NCI-H1436 (cell line): ENCODE measurements at regions not wholly inside any gene's neighbourhood (a gene's known extent, or its start where the extent isn't known, plus 50 kb on each side); places are given as distances from the start of the nearest gene placed in this dataset.
"Not testable (repeated sequence)": the region's sequence is repeated elsewhere in the genome, so short reads cannot be mapped to it uniquely, and the experiment has no call there.

Experiments
- DNase-seq: peaks from one replicate; lab custom pipeline; 2025; lab: John Stamatoyannopoulos, UW

DNA sequence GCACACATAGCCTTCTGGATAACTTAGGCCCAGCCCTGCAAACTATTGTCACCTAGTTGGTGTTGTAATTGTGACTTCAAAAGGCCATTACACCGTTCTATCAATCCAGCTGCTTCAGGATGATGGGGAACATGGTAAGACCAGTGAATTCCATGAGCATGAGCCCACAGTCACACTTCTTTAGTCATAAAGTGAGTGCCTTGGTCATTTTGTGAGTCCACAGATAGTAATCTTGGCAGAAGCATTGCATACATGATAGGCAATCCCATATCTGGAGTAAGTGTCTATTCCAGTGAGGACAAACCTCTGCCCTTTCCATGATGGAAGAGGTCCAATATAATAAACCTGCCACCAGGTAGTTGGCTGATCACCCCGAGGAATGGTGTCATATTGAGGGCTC lies 94.5 kb upstream of the RAI14 start:
- not testable (repeated sequence) for DNase-seq

DNA sequence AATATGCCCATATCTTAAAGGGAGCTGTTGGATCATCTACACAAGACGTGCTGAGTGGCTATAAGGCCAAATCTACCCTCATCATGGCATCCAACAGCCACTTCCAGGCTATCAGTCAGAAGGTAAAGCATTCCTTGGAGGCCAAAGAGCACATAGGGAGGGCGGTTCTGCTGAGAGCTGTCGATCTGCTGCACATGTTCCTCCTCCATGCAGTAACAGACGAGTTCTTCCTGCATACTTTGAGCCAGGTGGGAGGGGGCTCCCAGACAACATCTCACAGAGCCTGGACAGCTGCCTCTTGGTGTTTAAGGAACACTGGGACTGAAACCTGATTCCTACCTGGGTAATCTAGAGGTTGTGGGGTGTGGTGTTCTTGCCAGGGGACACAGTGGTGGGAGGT lies 93.3 kb upstream of the RAI14 start:
- DNase-seq = no peak

DNA sequence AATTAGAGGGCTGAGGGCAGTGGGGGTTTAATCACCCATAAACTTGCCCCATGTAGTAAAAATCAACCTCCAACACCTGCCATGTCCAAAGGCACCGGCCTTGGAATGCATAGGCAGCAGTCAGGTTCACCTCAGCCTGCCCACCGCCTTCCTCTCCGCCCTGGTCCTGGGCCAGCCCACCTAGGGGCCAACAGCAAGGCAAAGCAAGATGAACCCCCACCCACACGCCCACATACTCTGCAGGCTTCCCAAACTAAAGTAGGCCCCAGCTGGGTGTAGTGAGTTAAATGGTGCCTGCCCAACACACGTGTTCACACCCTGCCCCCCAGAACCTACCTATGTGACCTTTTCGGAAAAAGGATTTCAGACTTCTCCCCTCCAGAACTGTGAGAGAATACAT lies 92.9 kb upstream of the RAI14 start:
- no peak for DNase-seq

DNA sequence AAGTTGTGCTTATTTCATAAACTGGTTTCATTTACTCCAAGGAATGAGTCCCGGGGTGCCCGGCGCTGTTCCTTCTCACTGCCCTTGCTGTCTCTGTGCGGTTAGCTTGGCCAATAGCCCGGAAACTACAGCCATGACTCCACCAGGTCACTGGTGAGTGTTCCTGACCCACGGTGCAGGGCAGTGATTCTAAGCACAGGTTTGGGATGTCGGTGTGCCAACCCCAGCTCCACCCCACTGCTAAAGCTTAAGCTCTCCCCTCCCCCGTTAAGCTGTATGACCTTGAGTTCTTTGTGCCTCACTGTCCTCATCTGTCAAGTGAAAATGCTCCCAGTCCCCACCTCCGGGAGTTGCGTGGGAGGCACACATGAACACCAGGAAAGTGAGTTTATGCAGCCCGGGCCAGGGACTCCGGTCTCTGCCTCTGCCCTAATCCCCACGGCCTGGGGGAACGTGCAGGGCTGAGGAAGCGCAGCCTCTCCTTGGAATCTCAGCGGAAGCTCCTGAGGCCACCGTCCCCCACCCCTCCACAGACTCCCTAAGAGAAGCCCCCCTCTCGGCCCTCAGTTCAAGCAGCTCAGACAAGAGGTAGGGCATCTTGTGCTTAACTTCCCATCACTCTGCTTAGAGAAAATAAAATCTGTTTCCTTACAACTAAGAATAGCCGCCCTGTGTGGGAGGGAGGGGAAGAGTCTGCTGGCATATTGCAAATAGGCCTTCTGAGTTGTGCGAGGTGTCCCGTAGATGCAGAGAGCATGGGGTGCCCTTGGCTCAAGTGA lies 92.0 kb upstream of the RAI14 start:
- no peak for DNase-seq

DNA sequence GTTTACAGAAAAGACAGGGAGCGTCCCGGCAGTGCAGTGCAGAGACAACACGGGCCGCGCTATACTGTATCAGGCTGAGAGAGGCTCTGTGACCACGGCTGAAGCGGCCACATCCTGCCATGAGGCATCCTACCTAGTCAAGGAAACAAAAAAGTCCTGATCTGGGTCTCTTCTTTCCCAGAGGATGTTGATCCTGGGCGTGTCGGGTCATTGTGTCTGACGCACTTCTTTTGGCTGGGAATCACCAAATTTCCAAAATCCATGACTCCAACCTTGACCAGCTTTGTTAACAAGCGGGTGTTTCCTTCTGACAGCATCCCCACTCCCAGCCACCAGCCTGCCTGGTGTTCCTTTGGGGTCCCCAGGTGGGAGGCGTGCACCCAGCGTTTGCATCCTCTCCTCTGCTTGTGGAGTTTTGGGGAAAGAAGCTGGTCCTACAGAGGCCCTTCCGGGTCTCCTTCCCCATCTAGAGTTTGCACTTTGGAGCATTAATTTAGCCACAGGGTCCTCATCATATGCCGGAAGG lies 91.4 kb upstream of the RAI14 start:
- no peak for DNase-seq

DNA sequence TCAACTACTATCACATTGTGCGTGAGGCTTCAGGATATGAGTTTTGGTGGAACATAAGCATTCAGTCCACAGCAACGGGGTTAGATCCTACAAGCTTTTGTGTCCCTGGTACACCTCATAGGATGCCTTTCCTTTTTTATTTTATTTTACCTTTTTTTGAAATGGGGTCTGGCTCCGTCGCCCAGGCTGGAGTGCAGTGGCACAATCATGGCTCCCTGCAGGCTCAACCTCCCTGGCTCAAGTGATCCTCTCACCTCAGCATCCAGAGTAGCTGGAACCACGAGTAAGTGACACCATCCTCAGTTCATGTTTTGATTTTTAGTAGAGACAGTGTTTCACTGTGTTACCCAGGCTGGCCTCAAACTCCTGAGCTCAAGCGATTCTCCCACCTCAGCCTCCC lies 86.0 kb upstream of the RAI14 start:
- no peak for DNase-seq

DNA sequence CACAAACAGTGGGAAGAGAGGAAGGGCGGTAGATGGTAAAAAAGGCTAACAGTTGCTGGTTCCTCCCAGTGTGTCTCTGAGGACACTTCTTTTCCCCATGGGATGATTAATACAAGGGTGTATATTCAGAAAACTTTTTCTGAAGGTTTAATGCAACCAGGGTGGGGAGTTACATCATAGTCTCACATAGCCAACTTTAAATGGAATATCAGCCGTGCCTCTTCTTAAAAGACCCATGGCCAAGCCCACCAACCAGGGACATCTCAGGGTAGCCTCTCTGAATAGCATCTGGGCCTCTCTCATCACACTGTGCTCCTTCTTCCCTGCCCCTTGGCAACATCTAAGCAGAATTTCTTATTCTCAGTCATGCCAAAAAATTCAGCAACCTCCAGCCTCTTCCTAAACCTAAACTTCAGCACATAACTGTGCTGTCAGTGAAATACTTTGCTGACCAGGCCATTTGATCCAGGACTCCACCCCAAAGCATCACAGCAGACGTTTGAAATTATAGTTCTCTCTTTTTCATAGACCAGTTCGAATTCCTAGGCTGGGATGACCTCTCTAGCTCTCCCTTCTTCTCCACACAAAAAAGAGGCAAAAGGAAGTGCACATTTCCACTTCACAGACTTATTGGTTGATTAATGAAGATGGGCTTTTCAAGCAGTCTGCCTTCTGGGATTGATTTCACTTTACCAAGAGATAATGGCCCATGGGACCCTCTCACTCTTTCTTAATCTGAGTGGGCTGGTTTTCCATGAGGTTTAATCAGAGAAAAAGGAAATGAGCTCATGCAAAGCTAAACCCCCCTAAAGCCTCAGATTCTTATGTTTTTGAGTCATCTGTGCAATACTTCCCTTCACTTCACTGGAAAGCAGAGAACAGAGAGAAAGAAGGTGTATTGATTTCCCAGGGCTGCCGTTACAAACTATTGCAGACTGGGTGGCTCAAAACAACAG lies 85.1 kb upstream of the RAI14 start:
- DNase-seq = no peak

DNA sequence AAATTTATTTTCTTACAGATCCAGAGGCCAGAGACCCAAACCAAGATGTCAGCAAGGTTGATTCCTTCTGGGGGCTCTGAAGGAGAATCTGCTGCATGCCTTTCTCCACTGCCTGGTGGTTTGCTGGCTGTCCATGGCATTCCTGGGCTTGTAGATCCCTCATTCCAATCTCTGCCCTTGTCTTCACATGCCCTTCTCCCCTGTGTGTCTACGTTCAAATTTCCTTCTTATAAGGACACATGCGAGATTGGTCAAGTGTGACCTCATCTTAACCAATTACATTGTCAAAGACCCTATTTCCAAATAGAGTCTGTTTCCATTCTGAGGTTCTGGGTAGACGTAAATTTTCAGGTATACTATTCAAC lies 84.5 kb upstream of the RAI14 start:
- DNase-seq = no peak

DNA sequence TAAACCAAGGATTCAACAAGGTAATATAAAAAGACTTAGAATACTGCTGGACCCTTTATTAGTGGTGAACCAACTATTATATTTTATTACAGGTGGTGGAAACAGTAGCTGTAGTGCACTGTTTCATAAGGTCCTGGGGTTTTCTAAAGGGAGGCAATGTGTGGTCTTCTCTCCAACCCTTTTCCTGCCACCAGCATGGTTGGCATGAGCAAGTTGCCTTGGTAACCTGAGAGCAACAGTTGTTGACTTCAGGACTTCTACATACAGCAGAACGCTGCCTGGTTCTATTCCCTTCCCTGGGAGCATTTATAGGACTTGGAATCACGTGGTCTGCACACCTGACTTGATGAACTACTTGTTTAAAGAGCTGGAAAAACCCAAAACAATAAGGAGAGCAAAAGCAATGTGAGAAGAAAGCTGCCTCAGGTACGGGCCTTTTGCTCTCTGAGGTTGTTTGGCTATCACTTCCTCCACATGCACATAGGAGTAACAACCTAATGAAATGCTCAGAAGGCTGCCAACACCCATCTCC lies 81.1 kb upstream of the RAI14 start:
- DNase-seq = no peak

DNA sequence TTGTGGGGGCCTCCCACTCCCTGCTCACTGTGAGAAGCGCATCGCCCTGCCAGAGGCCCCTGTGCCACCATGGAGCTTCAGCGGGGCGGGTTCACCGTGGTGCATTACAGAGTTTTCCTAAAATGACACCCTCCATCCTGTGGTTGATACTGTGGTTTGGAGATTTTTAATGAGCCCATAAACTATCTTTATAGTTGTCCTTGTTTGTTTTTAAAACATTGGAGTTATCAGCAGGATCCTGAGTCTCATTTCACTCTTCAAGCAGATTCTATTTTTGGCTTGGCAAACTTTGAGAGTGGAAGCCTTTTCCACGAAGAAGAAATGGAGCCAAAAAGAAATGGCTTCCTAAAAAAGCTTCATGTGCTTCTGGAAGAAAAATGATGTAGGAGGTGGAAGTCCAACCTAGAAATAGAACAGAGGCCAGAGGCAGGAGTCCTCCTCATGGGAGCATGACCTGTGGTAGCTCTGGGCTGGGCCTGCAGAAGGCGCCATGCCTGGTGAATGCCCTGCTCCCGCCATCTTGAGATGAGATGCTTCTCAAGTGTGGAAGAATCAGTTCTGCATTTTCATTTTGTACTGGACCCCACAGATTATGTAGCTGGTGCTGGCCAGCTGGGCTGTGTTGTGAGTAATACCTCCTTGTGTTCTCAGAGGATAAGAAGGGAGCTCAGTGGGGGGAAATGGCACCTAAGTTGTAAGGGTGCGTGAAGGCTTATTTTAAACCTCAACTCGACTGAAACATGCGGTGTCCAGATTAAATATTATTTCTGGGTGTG lies 79.0 kb upstream of the RAI14 start:
- DNase-seq = no peak

DNA sequence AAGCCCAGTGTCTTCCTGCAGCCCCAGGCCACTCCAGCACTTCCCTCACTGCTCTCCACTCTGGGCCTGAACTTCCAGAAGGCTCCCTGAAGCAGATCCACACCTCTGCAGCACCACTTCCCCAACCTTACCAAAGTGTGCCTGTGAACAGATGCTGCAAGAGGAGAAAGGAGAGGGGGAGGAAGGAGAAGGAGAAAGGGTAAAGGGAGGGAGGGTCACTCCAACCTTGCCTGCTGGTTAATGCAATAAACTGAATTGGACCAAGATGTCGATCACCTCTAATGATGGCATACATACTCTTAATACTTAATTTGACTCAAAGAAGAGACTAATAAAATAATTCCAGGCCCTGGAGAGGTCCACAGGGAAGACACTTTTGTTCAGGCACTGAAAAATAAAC lies 77.2 kb upstream of the RAI14 start:
- no peak for DNase-seq

DNA sequence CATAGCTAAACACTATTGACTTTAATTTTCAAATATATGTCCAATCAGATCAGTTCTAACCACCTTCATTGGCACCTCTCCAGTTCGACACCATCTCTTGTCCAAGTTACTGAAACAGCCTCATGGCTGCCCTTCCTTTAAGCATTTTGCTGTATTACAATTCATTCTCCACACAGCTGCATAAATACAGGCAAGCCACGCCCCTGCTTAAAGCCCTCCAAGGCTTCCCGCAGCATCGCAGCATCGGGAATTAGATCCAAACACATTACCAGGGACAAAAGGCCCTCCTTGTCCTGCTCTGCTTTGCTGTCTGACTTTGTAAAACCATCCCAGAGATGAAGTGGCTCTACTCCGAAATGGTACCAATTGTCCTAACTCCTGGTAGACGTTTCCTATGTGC lies 75.1 kb upstream of the RAI14 start:
- no peak for DNase-seq

DNA sequence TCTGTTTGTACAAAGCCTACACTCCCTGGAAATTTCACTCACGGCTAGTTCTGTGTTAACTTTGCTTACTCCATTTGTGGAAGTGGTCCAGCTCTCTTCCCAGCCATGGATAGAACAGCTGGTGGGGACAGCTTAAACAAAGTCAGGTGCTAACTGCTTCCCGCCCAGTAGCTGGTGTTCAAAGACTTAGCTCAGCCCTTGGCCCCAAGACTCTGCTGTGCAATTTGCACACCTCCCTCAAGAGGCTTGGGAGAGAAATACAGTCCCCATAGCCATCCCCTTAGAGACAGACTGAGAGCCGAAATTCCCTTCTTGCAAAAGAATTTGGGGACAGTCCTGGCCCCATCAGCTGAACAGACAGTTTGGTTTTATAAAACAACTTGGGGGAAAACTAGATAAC lies 73.8 kb upstream of the RAI14 start:
- no peak for DNase-seq

DNA sequence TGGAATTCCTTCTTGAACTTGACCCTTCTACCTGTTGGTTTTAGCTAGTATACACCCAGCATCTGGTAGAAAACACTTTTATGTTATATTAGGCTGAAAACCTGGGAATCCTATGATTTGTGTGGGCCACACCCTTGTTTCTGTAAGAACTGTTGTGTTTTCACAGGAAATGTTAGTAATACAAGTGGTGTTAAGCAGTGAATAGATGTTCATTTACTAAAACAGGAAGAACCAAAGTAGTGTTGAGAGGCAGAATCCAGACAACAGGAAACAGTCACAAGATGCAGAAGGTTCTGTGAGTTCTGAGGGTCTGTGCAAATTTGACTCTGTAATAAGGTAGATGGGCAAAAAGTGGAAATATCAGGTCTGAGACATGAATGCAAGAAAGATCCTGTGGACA lies 73.0 kb upstream of the RAI14 start:
- DNase-seq = no peak

DNA sequence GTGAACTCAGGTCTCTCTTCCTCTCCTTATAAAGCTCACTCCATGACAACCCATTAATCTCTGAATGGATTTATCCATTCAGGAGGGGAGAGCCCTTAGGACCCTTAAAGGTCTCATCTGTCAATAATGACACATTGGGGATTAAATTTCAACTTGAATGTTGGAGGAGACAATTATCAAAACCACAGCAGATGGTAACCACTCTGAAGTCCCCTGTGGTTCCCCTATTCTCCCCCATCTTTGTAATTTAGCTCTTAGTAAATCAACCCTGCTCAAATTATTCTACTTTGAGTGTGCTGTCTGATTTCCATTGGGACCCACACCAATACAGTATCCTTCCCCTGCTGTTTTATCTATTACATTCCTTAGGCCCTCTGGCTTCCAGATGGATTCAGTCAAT lies 72.0 kb upstream of the RAI14 start:
- DNase-seq = peak; percentile 91

DNA sequence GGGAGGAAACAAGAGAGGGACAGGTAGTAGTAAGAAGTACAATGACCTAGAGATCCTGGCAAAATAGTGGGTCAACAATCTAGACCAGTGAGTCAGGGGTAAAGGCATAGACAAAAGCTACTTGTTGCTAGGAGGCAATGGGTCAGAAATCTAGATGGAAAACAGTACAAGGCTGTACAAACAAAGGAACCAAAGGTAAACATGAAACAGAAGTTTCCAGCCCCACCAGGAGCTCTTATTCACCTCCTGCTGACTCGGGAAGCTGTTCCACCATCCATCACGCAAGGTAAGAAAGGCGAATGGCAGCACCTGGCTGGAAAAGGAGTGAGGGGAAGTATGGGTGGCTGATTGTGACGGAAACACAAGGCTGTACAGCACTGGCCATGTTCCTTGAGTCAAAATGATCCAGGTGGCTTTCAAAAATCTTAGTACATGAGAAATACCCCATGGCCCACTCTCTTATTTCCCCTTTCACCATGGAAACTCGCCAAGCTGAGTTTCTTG lies 70.5 kb upstream of the RAI14 start:
- no peak for DNase-seq

DNA sequence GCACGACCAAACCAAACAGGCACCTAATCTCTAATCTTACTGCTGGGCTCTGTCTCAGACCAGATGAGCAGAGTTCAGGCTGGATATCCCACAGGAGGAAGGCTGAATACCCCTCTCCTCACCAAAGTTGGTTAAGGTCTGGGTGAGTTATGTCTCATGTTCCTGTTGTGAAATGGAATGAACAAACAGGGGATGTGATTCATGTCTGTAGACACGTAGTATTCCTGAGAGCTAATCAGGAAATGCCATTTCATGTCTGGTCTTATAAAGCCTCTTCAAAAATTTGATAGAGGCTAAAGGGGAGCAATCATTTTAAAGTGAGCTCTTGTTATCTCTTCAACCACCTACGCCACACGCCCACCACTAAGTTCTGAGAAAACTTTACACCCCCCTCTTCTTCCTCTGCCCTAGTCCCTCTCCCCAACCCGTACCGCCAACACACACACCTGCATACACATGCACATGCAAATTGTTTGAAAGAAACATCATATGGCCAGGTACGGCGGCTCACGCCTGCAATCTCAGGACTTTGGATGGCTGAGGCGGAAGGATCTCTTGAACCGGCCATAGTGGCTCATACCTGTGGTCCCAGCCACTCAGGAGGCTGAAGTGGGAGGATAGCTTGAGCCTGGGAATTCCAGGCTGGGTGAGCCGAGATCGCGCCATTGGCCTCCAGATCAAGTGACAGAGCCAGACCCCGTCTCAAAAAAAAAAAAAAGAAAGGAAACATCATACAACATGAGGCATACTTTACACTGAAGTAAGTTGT lies 69.8 kb upstream of the RAI14 start:
- DNase-seq = no peak

DNA sequence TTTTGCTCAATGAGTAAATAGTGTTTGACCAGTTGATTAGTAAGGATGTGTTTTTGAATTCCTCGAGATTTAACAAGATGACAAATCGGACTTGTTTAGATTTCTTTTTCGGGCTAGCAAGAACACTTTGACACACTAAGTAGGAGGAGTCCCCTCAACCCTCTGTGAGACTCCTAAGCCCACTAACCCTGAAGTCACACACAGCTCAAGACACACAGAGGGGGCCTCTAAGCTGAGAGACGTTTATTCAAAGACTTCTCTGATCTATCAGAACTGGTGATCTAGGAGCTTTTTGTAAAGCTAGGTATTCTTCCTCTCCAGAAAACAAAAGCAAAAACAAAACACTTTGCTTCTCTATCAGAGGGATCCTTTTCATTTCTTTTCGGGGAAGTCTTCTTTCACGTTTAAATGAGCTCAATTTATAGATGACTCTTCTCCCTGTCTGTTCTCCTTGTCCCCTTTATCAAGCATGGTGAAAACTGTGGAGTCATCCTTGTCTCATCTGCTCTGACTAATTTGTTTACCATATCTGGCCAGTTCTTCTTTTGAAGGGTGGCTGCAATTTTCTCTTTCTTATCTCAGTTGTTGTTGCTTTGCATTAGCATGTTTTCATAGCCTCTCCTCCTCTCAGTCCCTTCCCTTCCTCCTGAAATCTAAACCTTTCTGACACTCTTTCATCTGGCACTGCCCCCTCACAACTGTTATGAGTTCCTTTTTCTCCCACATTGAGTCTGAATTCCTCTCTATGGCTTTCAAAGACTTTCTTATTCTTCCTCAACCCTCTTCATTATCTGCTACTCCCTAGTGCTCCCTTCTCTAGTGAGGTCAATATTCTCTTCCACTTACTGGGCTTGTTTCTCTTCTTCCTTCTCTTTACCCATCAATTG lies 68.5 kb upstream of the RAI14 start:
- DNase-seq = no peak

DNA sequence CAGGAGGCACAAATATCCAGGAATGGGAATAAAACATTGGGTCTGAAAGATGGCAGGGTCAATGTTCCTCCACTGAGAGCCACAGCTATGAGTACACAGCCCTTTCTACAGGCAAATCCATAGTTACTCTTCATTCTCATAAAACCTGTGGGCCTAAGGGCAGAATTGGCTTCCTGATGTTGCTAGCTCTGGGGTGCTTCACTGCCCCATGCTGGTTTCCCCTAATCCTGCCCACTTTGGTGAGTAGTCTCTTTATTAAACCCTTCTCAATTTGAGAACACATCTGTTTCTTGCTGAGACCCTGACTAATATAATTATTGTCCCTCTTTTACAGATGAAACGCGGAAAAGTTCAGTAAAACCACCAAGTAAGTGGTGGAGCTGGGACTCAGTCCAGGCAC lies 66.3 kb upstream of the RAI14 start:
- no peak for DNase-seq

DNA sequence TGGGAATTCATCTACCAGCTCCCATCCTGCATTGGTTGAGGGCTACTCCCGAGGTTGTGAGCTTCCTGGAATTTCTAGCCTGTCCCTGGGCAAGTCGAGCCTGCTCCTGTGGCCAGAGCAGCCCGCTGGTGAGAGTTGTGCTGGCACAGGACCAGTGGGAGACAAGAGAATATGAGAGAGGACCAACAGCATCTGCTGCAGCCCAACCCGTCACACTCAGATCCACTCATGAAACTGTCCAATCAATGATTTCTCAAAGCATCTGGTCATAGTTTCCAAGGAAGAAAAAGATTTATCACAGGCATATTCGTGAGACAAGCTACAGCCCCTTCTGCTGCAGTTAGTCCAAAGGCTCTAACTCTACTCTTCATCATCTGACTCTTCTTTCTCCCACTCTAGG lies 64.4 kb upstream of the RAI14 start:
- no peak for DNase-seq
